Endothelial cell of hepatic sinusoid (primary cell): ENCODE measurements at regions not wholly inside any gene's neighbourhood (a gene's known extent, or its start where the extent isn't known, plus 50 kb on each side); places are given as distances from the start of the nearest gene placed in this dataset.

Experiments used
- in situ Hi-C: cut with HindIII; loops from 2 replicates; pipeline ENCODE4 v1.10.0; 2017; ENCODE audit warnings: low sequenced_read_pairs

DNA sequence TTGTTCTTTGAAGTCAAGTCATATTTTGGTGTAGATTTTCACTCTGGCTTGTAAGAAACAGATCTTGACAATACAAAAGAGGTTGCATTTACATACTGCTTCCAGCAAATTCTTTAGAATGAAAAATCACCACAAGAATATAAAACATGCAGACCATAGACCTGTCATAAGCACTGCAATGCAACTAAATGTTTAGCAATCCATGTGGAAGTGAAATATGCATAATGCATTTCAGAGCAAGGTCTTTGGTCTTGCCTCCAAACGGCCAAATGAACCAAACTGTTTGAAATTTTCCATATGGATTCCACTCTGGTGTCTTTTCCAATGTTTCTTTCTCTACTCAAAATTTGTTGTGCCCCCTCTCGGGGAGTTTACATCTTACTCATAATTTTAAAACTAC, 271.0 kb upstream of the CDH20 start:
- in situ Hi-C loops, result loop anchor here (5.0 kb wide), 1 partner anchor 100 kb away; no protein-coding TSS in a partner anchor

DNA sequence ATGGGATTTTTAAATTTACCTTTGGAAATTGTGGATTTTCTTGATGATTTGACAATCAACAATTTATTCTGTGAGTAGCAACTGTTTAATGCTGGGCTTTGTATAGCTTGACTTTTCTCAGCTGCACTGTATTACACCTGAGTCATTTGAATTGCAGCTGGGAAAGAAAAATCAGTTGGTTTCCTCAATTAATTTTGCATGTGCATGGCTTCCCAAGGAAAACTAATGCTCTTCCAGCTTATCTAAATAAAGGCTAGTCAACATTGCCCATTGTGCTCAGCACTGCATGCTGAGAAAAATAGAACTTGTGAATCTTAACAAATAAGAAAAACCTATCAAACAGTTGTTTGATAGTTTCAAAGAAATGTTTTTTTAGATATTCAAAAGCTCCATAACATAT, 268.3 kb upstream of the CDH20 start:
- in situ Hi-C loops, result loop anchor here (5.0 kb wide), 1 partner anchor 103 kb away; no protein-coding TSS in a partner anchor

DNA sequence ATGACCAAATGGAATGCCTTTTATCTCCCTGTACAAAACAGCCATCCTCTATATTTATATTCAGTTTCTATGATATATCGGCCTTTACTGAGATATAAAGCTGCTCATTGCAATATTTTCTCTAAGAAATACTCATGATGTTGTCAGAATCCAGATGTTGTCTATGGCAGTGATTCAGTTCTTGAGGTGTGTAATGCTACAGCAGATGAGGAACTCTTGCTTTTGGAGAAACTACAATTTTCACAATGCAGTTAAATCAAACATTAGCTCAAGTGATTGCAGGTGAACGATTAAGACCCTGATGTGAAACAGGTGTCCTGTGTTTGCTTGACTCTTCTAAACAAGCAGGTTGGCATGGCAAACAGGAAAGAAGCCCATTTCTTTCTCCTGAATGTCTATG, 256.2 kb upstream of the CDH20 start:
- in situ Hi-C loops, result no loop called here

DNA sequence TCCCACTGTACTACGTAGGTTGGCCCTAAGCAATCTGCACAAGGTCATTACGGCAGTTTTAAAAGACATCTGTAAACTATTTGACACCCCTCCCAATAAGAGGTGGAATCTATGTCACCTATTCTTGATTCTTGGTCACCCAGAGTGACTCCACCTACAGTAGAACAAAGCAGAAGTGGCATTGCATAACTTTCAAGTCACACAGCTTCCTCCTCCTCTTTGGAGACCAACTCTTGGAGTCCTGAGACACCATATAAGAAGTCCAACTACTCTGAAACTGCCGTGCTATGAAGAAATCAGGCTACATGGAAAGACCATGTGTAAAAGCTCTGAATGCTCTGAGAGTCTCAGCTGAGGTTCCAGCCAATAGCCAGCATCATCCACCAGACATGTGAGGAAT, 253.5 kb upstream of the CDH20 start:
- in situ Hi-C loops, result no loop called here

DNA sequence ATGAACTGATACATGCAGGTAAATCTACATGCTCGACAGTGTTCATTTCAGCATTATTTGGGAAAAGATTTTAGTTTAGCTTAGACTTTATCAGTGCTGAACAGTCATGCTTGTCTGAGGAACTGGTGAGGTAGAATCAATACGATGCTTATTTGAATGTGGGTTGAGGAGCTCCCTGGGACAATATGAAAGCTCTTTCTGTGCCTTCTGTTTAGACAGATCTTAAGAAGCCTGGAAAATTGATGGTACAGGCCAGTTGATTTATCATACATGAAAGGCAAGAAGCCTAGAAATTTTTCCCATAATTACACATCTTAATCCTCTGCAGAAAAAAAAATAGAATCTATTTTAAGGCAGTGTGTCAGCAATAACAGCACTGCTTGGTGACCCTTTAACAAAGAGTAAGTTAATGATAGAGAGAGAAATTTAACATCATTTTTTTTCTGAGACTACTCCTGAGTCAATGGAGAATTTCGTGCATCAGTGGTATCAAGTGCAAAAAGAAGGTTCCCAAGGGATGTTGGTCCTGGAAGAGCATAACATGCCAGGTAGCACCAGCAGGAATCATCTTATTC, 252.2 kb upstream of the CDH20 start:
- in situ Hi-C loops, result no loop called here

DNA sequence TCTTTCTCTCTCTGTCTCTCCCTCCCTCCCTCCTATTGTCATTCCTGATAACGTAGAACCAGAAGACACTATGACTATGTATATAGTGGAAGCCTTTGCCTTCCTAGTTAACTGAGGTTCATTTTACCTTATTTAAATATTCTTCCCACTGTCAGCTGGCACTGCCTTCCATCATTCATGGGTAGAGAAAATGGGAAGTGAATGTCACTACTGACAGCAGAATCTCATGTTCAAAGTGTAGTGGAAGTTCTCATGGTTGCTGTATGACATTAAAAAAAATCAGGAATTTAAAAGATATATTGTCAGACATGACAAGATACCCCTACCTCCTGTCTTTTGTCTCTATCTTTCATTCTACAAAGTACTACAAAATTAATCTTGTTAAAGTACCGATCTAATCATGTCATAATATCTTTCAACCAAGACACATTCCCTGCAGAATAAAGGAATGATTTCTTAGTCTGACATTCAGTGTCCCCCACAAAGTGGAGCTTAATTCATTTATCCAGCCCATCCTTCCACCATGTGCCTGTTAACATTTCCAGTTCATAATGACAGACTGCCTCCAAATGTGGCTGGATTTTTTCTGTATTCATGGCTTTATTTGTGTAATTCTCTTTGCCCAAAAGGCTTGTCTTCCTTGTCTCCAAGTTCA, 250.1 kb upstream of the CDH20 start:
- in situ Hi-C loops, result no loop called here

DNA sequence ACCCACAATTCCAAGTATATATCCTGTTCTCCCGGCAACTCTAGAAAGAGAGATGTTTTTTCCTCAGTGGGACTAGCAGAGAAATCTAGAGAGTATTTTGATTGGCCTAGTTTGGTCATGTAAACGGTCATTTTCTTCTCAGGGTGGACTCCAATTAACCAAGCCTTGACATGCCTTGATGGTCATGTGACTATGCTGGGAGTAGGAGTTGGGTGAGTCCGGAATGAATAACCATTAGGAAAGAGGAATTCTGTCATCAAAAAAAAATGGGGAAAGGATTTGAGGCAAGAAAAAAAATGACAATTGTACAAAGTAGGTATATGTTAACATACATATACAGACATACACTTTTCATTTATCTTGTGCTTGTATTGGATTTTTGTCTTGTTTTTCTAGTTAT, 248.2 kb upstream of the CDH20 start:
- in situ Hi-C loops, result no loop called here

DNA sequence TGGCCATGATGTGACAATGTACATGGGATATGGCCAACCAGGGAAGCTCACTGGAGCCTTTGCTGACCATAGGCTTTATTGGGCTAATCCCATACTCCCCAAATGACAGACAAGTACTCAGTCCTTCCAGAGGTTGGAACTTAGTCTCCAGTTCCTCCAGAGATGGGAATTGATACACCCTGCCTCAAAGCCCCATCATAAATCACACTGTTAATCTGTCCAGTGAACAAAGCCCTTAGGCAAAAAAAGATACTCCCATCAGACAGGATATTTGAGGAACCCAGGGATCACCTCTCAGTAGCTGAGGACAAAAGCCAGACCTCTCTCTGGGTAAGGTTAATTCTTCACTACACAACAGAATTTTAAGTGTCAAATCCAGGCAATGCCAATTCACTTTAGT, 247.5 kb upstream of the CDH20 start:
- in situ Hi-C loops, result no loop called here

DNA sequence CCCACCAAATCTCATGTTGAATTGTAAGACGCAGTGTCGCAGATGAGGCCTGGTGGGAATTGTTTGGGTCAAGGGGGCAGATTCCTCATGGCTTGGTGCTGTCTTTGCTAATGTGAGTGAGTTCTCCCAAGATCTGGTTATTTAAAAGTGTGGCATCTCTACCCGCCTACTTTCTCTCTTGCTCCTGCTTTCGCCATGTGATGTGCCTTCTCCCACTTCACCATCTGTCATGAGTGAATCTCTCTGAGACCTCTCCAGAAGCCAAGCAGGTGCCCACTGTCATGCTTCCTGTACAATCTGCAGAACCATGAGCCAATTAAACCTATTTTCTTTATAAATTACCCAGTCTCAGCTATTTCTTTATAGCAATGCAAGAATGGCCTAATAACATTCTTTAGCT, 246.6 kb upstream of the CDH20 start:
- in situ Hi-C loops, result no loop called here

DNA sequence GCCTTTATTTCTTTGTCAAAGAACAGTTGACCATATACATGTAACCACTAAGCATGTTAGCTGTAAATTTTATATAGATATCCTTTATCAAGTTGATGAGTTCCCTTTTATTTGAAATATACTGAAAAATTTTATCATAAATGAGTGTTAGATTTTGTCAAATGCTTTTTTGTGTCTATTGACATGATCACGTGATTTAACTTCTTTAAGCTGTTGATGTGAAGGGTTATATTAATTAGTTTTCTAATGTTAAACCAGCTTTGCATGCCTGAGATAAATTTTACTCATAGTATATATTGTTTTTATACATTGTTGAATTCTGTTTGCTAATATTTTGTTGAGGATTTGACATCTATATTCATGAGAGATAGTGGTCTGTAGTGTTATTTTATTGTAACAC, 241.9 kb upstream of the CDH20 start:
- in situ Hi-C loops, result no loop called here

DNA sequence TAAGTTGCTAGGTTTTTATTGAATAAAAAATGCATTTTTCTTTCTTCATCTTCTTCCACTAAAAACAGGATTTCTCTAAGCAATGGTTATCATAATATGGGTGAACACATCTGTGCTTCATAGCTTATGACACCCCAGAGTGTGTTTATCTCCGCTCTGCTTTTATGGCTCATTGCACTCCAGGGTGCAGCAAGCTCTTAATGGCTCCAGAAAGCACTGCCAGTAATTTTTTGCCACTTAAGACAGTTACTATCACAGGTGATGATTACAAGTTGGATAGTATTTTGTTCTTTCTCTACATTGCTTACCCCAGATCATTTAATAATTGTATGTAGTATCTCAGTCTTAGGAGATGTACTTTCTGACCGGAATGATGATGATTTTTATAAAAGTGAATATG, 239.3 kb upstream of the CDH20 start:
- in situ Hi-C loops, result no loop called here

DNA sequence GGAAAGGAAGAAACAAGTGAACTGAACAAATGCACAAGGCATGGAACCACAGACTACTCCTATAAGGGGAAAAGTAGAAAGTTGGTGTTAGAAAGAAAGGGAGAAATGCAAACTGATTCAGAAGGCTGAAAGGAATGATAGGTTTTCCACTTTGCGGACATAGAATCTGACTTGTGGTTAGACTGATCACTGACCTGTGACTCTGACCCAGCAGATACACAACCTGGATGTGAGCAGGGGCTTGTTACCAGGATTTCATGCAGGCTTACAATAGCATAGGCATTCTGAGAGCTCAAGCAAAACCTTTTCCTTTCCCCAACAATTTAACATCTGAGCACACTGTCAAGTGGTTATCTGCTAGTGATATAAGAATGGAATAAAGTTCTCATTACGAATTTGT, 237.0 kb upstream of the CDH20 start:
- in situ Hi-C loops, result no loop called here

DNA sequence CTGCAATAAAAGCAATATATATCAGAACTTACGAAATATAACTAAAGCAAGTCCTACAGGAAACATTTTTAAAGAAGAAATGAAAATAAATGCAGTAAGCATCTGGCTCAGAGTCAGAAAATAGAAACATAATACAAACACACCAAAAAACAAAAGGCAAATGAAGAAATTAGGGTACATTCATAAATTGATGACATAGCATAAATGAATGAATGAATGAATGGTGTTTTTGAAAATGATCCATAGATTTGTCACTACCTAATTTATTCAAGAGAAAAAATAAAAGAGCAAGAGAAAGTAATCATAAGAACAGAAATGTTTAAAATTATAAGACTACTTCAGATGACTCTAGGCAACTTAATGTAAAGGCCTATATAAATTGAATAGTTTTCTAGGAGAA, 226.1 kb upstream of the CDH20 start:
- in situ Hi-C loops, result no loop called here

DNA sequence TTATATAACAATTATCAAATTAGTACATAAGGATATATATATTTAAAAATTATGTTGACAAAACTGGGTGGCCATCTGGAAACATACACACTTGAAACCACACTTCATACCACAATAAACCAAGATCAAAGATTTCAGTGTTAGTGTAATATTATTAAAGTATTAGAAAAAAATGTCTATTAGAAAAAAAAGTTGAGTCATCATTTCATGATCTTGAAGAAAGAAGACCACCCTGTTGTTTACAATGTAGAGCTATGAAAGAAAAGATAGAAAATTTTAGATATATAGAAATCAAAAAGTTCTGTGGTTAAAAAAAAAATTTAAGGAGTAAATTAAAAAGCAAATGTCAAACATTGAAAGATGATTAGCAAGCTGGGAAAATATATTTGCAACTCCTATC, 224.5 kb upstream of the CDH20 start:
- in situ Hi-C loops, result no loop called here

DNA sequence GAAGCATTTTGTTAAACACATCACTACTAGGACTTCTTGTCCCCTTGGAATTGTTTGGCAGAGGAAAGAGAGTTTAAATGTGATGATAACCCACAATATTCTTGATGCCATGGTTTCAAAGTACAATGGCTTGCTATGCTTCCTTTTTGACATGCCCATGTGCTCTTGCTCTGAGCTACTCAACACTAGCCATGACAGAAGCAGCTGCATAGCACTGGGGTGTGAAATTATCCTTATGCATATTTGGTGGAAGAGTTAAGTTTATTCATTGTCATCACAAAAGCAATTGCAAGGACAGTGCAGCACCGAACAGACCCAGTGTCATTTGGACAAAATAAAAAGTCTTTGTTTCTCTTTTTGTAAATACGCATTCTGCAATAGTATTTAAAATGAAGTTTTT, 209.9 kb upstream of the CDH20 start:
- in situ Hi-C loops, result no loop called here

DNA sequence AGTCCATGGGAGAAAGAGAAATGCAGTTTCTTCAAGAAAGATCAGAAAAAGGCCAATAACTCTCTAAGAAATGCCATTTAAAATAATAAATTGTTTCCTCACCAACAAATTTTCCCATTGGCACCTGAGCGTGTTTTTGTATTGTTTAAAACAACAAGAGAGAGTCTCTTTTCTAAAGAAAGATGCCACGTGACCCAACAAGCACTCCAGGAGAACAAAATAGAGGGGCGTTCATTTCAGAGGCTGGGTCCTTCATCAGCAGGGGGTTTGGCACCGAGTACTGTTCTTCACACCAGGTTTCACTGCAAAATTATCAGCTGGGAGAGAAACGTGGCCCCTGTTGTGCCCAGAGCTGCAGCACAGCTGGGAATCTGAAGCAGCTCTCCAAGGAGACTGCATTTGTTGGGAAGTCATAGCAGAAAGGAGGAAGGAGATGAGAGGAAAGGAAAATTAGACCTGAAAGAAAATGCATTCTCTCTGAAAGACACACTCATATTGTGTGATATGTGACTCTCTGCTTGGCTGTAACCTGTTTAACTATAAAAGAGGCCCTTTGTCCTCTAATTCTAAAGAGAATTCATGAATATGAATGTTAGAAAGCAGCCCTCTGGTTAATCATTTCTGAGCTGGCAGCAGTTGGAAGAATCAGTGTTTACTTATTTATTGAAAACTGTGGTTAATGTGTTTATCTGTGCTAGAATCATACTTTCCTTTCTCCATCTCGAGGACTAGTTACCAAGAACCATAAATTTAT, 205.3 kb upstream of the CDH20 start:
- in situ Hi-C loops, result no loop called here

DNA sequence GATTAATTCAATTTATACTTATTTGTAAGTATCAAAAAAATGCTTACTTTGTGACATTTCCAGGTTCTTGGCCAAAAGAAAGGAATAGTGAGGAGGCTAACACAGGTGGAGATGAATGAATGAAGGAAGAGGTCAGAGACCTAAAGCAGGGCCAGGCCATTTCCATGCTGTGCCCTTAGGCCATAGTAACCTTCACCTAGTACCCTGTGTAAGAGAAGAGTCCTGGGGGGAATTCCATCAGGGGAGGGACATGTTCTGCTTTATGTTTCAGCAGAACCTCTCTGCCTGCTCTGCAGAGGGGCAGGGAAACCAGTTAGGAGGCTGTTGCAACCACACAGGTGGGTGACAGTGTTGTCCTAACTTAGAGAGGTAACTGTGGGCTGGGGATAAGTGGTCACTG, 204.2 kb upstream of the CDH20 start:
- in situ Hi-C loops, result no loop called here

DNA sequence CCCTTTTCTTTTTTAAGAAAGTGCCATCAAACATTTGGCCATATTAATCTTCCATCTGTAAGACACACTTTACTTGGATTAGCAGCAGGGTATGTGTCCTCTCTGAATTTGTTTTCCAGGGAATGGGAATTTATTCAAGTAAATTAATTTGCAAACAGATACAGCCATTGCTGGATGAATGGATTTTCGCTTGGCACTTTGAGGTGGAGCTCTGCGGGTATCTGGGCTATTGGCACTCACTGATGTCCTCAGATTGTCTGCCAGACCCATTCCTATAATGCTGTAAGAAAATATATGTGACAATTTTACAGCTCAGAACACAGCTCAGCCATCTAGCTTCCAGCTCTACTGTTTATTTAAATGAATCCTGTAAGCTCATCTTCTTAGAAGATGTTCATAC, 201.2 kb upstream of the CDH20 start:
- in situ Hi-C loops, result no loop called here

DNA sequence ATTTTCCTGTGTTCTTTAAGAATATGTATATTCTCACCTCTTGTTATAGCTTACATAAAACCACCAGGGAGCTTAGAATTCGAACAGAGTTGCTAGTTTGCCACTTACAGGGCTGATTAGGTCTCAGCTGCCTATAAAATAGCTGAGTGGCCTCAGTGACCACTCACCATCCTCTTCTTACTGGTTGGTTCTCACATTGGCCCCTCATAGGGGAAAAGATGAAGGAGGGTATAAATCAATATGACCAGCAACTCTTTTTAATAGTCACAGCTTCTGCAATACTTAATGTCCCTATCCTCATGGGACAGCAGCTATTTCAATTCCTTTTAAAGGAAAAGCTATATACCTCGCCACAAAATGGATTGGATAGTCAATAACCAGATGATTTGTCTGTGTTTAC, 199.4 kb upstream of the CDH20 start:
- in situ Hi-C loops, result no loop called here

DNA sequence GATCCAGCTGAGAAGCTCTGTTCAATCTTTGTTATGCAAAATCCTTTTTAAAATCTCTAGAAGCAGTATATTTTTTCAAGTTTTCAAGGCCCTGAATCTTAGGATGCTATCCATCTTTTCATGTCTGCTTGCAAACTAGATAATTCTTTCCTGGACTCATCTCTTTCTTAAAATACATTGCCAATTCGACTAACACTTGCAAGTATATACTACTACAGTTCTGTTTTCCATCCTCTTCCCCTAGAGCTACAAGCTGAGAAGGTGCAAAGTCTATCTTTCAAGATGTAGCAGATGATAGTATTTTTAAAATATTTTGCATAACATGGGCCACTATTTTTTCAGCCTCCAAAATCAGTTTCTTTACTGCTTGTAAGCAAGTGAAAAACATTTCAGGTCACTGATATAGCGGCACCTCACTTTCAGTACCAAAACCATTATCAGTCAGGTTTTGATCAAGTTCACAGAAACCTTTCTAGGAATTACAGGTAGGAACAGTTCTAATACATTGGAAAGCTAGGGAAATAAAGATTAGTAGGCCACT, 196.4 kb upstream of the CDH20 start:
- in situ Hi-C loops, result no loop called here

DNA sequence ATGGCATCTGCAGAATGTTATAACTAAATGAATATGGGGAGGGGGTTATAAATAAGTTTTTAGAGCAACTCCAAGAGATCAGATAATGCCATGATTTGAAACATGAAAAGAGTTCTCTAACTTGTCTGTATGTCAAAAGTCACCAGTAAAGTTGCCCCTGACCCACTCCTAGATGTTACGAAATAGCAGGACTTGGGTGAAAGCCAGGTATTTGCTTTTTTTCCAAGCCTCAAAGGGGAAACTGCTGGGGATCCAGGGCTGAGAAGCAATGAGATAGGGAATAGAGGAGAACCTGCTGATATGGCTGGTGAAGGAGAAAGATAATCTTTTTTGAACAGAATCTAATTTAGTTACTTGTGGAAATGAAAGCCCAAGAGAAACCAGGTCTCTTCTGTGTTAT, 191.5 kb upstream of the CDH20 start:
- in situ Hi-C loops, result no loop called here

DNA sequence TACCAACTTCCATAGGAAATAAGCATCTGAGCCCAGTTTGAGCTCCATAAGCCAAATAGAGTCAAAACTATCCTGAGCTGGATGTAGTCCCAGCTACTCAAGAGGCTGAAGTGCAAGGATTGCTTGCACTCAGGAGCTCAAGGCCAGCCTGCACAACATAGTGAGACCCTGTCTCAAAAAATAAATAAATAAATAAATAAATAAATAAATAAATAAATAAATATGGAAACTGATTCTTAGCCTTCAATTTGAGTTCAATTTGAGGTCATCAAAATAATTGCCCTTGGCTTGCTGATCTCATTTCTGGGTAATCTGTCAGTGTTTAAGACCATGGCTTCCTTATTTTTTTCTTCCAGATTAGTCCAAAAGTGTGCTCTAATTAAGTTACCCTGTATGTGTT, 184.9 kb upstream of the CDH20 start:
- in situ Hi-C loops, result no loop called here
